ENCODE measurements at regions not wholly inside any gene's neighbourhood (a gene's known extent, or its start where the extent isn't known, plus 50 kb on each side); places are given as distances from the start of the nearest gene placed in this dataset.

- DNase-seq (no peak), ATAC-seq (no peak)
- Histone ChIP-seq H3K27me3 (ENCODE audit: low read length) (peaks cover 3% of the 10 kb centered on the region; the same call in 1 of the 2 replicates), H4K20me1 (ENCODE audit: low read length) (no peaks in the 10 kb centered on the region), H3K9ac (ENCODE audit: low read length) (no peak overlapping the region), H3K36me3 (ENCODE audit: low read depth, low read length) (no peaks in the 10 kb centered on the region), H3K4me2 (ENCODE audit: low read length) (no peak overlapping the region), H3K9me3 (ENCODE audit: low read length) (no peaks in the 10 kb centered on the region), H3K27ac (ENCODE audit: low read length) (no peak overlapping the region), H2AFZ (ENCODE audit: low read length) (no peak overlapping the region), H3K9me2 (replicated peaks; ENCODE audit: low read length) (no peaks in the 10 kb centered on the region), H3K4me1 (ENCODE audit: insufficient read depth, low read length) (no peaks in the 10 kb centered on the region), H3K4me3 (ENCODE audit: low read length) (no peak overlapping the region), H3K79me2 (ENCODE audit: low read length) (no peaks in the 10 kb centered on the region), H3F3A (ENCODE audit: low read length, unreplicated experiment) (no peaks in the 10 kb centered on the region)
- ChIA-PET CTCF (no interaction called here), POLR2A (ENCODE audit: unreplicated experiment) (no interaction called here)
- TF ChIP-seq EZH2 (IDR thresholded peaks at IDR 0.05; ENCODE audit: low read length, unreplicated experiment) (no peak), EZH2phosphoT487 (IDR thresholded peaks at IDR 0.05; ENCODE audit: borderline replicate concordance, low read length) (no peak), CTCF (conservative IDR thresholded peaks at IDR 0.05; ENCODE audit: low read depth, low read length) (no peak)
- BruUV-seq (replicated peaks): no TSS peak
- intact Hi-C loops (cut with micrococcal nuclease): no loop called here
Observed at GRCh38 chr16:80015566-80015965, 415.0 kb upstream of the MAF start.

GRCh38 chr16:80014241-80014939 lies 413.9 kb upstream of the MAF start:
- Histone ChIP-seq H3K27me3 (ENCODE audit: low read length) (peaks cover 3% of the 10 kb centered on the region; the same call in 1 of the 2 replicates), H3K9me3 (ENCODE audit: low read length) (no peaks in the 10 kb centered on the region), H3K4me1 (ENCODE audit: insufficient read depth, low read length) (no peaks in the 10 kb centered on the region), H3K4me2 (ENCODE audit: low read length) (no peak overlapping the region), H4K20me1 (ENCODE audit: low read length) (no peaks in the 10 kb centered on the region), H3K27ac (ENCODE audit: low read length) (no peak overlapping the region), H3K36me3 (ENCODE audit: low read depth, low read length) (no peaks in the 10 kb centered on the region), H3F3A (ENCODE audit: low read length, unreplicated experiment) (no peaks in the 10 kb centered on the region), H3K9me2 (replicated peaks; ENCODE audit: low read length) (no peaks in the 10 kb centered on the region), H2AFZ (ENCODE audit: low read length) (no peak overlapping the region), H3K79me2 (ENCODE audit: low read length) (no peaks in the 10 kb centered on the region), H3K9ac (ENCODE audit: low read length) (no peak overlapping the region), H3K4me3 (ENCODE audit: low read length) (no peak overlapping the region)
- BruUV-seq (replicated peaks): no TSS peak
- ChIA-PET CTCF (no interaction called here), POLR2A (ENCODE audit: unreplicated experiment) (no interaction called here)
- ATAC-seq (no peak), DNase-seq (no peak)
- TF ChIP-seq EZH2 (IDR thresholded peaks at IDR 0.05; ENCODE audit: low read length, unreplicated experiment) (no peak), CTCF (conservative IDR thresholded peaks at IDR 0.05; ENCODE audit: low read depth, low read length) (no peak), EZH2phosphoT487 (IDR thresholded peaks at IDR 0.05; ENCODE audit: borderline replicate concordance, low read length) (no peak)
- intact Hi-C loops (cut with micrococcal nuclease): no loop called here

- Histone ChIP-seq H3K36me3 (ENCODE audit: low read depth, low read length) (no peaks in the 10 kb centered on the region), H2AFZ (ENCODE audit: low read length) (no peak overlapping the region), H3K4me3 (ENCODE audit: low read length) (no peak overlapping the region), H3K9me2 (replicated peaks; ENCODE audit: low read length) (no peaks in the 10 kb centered on the region), H3K79me2 (ENCODE audit: low read length) (no peaks in the 10 kb centered on the region), H3K4me2 (ENCODE audit: low read length) (no peak overlapping the region), H3K9me3 (ENCODE audit: low read length) (no peaks in the 10 kb centered on the region), H3K9ac (ENCODE audit: low read length) (no peak overlapping the region), H3K27me3 (ENCODE audit: low read length) (peaks cover 3% of the 10 kb centered on the region; the same call in 1 of the 2 replicates), H3K27ac (ENCODE audit: low read length) (no peak overlapping the region), H3K4me1 (ENCODE audit: insufficient read depth, low read length) (no peaks in the 10 kb centered on the region), H3F3A (ENCODE audit: low read length, unreplicated experiment) (no peaks in the 10 kb centered on the region), H4K20me1 (ENCODE audit: low read length) (no peaks in the 10 kb centered on the region)
- intact Hi-C loops (cut with micrococcal nuclease): no loop called here
- ATAC-seq: no peak
- TF ChIP-seq CTCF (conservative IDR thresholded peaks at IDR 0.05; ENCODE audit: low read depth, low read length) (no peak), EZH2phosphoT487 (IDR thresholded peaks at IDR 0.05; ENCODE audit: borderline replicate concordance, low read length) (no peak), EZH2 (IDR thresholded peaks at IDR 0.05; ENCODE audit: low read length, unreplicated experiment) (no peak)
- CTCF ChIA-PET: no interaction called here
- no TSS peak for BruUV-seq (replicated peaks)
- DNase-seq: no peak
- POLR2A ChIA-PET (ENCODE audit: unreplicated experiment): no interaction called here
Observed at GRCh38 chr16:80012586-80012985, 412.0 kb upstream of the MAF start.

Data from PC-3 (cell line).